ENCODE measurements at regions not wholly inside any gene's neighbourhood (a gene's known extent, or its start where the extent isn't known, plus 50 kb on each side); places are given as distances from the start of the nearest gene placed in this dataset.

DNA sequence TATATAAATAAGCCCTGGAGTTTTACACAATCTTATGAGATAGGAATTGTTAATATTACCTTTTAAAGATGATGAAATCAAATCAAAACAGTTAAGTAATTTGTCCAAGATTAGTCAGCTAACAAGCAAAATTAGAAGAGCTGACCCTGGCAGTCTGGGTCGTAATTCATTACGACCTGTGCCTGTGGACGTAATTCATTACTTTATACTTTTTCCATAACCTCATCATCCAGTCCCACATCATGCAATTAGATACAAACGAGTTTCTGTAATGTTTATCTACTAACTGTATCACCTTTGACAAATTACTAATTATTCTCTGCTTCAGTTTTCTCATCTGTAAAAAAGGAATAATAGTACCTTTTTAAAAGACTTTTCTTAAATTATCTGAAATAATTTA lies 665.9 kb downstream of the ZBBX start:
- TF ChIP-seq, protein P1, sequence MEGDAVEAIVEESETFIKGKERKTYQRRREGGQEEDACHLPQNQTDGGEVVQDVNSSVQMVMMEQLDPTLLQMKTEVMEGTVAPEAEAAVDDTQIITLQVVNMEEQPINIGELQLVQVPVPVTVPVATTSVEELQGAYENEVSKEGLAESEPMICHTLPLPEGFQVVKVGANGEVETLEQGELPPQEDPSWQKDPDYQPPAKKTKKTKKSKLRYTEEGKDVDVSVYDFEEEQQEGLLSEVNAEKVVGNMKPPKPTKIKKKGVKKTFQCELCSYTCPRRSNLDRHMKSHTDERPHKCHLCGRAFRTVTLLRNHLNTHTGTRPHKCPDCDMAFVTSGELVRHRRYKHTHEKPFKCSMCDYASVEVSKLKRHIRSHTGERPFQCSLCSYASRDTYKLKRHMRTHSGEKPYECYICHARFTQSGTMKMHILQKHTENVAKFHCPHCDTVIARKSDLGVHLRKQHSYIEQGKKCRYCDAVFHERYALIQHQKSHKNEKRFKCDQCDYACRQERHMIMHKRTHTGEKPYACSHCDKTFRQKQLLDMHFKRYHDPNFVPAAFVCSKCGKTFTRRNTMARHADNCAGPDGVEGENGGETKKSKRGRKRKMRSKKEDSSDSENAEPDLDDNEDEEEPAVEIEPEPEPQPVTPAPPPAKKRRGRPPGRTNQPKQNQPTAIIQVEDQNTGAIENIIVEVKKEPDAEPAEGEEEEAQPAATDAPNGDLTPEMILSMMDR (optimal IDR thresholded peaks at IDR 0.05 in 1 of 3, IDR thresholded peaks at IDR 0.05 in 1 of 3, conservative IDR thresholded peaks at IDR 0.05 in 1 of 3; ENCODE audit: extremely low read depth in 1 of 3, insufficient read depth in 2 of 3, low read length in 3 of 3), result no peak
- TF ChIP-seq EZH2 (IDR thresholded peaks at IDR 0.05; ENCODE audit: low read length), result no peak

All from keratinocyte (primary cell).